GM18511 (cell line): ENCODE measurements at regions not wholly inside any gene's neighbourhood (a gene's known extent, or its start where the extent isn't known, plus 50 kb on each side); places are given as distances from the start of the nearest gene placed in this dataset.

Experiments
- ATAC-seq: cut with Tn5 transposase; IDR thresholded peaks from one replicate; pipeline ENCODE4 v1.9.1; 2021; ENCODE audit warnings: mild to moderate bottlenecking, moderate library complexity; ENCODE audit not compliant: unreplicated experiment

GRCh38 chr21:17334484-17334883 is 178.4 kb upstream of the CXADR start:
- ATAC-seq, result no peak

DNA sequence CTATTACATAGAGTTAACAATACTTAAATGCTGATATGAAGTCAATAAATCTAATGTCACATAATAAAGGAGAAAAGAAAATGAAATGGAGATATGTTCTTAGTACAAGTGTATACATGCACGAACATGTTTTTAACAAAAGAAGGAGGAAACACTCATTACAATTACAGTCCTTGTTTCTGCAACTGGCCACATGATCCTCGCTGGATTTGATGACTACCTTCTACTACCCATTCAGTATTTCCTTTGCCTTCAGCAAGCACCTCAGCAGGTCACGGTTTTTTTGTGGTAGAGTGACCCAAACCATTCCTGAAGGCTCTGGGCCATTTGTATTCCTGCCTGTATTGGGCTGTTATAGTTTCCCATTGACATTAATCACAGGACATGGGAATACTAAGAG is 172.8 kb upstream of the CXADR start:
- no peak for ATAC-seq

GRCh38 chr21:17343055-17343454 is 169.8 kb upstream of the CXADR start:
- no peak for ATAC-seq

DNA sequence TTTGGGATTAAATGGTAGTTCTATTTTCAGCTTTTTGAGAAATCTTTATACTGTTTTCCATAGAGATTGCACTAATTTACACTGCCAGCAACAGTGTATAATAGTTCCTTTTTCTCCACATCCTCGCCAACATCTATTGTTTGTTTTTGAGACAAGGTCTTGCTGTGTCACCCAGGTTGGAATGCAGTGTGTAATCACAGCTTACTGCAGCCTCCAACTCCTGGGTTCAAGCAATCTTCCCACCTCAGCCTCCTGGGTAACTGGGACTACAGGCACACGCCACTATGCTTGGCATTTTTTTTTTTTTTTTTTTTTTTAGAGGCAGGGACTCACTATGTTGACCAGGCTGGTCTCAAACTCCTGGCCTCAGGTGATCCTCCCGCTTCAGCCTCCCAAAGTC is 164.5 kb upstream of the CXADR start:
- ATAC-seq, result no peak

- ATAC-seq, result no peak
Observed at GRCh38 chr21:17348849-17349248, 164.0 kb upstream of the CXADR start.

- ATAC-seq, result no peak
Observed at GRCh38 chr21:17351766-17352165, 161.1 kb upstream of the CXADR start.

- ATAC-seq, result no peak
Observed at GRCh38 chr21:17352996-17353655, 159.7 kb upstream of the CXADR start.

GRCh38 chr21:17359781-17360180 is 153.1 kb upstream of the CXADR start:
- no peak for ATAC-seq

DNA sequence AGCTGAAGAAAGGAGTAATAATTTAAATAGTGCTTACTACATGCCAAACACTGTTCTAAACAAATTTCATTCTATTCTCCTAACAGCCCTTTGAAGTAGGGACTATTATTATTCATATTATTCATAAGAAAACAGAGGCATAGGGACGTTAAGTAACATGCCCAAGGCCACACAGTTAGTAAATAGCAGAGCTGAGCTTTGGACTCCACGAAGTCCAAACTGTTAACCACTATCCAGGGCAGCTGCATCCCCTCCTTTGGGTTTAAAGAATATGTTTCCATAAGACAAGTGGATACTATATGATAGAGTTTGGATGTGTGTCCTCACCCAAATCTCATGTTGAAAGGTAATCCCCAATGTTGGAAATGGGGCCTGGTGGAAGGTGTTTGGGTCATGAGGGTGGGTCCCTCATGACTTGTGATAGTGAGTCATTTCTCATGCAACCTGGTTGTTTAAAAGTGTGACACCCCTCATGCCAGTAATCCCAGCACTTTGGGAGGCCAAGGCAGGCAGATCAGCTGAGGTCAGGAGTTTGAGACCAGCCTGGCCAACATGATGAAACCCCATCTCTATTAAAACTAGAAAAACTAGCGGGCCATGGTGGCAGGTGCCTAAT is 144.0 kb upstream of the CXADR start:
- ATAC-seq, result no peak

DNA sequence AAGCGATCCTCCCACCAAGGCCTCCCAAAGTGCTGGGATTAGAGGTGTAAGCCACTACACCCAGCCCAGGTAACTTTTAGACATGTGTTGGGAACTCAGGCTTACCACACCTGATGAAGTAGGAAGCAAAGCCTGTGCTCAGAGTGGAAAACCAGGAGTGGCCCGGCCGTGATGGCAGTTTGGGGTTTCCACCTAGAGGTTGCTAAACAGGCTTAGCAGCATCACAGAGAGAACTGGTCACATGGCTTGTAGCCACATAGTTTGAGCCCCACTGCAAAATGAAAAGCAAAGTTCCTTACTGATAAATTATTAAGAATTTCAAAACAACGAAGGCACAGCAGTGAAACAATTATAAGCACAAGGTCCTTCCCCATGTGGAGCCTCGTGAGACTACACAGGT is 142.6 kb upstream of the CXADR start:
- ATAC-seq, result no peak

DNA sequence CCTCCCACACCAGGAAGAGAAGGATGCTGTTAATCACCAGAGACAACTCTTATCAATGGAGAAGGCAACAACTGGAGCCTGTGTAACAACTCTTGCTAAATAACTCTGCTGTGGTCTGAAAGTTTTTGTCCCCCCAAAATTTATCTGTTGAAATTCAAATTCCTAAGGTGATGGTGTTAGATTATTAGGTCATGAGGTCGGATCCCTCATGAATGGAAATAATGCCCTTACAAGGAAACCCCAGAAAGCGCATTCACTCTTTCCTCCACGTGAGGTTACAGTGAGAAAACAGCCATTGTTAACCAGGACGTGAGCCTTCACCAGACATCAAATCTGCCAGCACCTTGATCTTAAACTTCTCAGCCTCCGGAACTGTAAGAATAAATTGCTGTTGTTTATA is 141.9 kb upstream of the CXADR start:
- no peak for ATAC-seq

GRCh38 chr21:17371450-17371849 is 141.4 kb upstream of the CXADR start:
- no peak for ATAC-seq

DNA sequence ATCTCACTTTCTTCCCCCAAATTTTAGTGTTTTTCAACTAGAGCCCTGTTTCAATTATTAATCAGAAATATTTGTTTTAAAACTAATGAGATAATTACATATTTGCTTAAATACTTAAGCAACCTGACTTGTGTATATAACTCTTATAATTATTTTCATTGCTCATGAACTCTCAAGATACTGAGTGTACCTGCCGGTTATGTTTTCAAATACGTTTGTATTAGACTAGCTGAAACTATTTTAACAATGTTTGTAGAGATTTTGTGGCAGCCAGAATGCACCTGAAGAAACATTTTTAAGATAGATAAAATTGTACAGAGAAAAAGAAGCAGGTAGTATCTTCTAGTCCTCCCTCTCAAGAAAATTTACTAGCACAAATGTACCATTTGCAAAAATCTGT is 140.6 kb upstream of the CXADR start:
- no peak for ATAC-seq

DNA sequence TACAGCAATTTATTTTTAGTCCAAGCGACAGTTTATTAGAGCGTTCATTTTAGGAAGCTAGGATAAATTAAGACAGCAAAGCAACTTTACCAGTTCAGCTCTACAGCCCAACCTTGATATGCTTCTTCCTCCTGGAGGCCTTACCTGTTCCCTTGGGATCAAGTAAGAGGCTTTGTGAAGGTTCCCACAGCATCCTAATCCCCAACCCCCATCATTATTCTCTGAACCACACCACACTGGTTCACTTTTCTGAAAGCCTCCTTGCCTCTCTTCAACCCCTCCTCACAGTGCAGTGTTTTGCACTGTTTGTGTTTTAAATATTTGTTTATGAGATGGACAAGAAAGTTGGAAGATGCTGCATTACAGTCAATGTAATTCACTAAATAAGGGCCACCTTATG is 126.3 kb upstream of the CXADR start:
- ATAC-seq, result no peak

GRCh38 chr21:17387030-17387617 is 125.7 kb upstream of the CXADR start:
- peak; percentile 81 for ATAC-seq

DNA sequence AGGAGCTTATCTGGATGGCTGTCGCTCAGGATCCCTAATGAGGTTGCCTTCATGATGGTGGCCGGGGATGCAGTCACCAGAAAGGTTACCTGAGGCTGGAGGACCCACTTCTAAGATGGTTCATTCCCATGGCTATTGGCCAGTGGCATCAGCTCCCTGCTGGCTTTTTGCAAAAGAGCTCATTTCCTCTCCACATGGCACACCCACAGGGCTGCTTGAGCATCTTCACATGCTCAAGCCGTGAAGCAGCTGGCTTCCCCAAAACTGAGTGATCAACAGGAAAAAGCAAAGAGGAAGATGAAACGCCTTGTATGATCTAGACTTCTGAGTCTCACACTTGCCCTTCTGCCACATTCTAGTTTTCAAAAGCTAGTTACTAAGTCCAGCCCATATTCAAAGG is 124.6 kb upstream of the CXADR start:
- no peak for ATAC-seq

DNA sequence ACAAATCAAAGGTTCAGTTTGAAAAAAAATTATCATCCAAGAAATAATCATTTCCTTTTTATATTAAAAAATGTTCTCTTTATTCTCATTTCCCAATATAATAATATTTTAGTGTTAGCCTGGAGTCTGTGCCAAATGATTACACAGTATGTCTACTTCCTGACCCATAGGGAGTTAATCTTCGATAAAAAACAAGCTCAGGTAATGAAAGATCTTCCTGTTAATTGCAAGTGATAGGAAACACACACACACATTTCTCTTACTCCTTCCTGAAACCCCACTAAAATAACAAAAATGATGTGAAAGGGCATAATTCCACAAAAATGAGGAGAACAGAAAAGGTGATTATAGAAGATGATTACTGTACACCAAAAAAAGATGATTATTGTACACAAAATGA is 123.5 kb upstream of the CXADR start:
- ATAC-seq, result no peak

DNA sequence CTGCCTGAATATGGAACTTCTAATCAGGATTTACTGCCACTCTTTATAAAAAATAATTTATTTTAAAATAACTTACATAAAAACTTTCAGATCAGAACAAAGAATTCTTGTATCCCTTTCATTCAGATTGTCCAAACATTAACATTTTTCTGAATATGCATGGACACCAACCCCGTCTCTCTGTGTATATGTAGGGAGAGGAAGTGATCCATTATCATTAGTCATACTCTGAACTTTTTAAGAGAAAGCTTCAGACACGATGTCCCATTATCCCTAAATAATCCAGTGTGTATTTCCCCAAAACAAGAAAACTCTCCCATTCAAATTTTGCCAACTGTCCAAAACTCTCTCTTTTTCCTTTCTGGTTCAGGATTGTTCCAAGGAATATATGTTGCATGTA is 122.3 kb upstream of the CXADR start:
- no peak for ATAC-seq

GRCh38 chr21:17391811-17392340 is 121.0 kb upstream of the CXADR start:
- ATAC-seq, result no peak

- no peak for ATAC-seq
Observed at GRCh38 chr21:17393413-17393812, 119.4 kb upstream of the CXADR start.

GRCh38 chr21:17396948-17397347 is 115.9 kb upstream of the CXADR start:
- ATAC-seq, result no peak

GRCh38 chr21:17397703-17398102 is 115.1 kb upstream of the CXADR start:
- ATAC-seq, result no peak
